ENCODE measurements at regions not wholly inside any gene's neighbourhood (a gene's known extent, or its start where the extent isn't known, plus 50 kb on each side); places are given as distances from the start of the nearest gene placed in this dataset.
"Not testable (repeated sequence)": the region's sequence is repeated elsewhere in the genome, so short reads cannot be mapped to it uniquely, and the experiment has no call there.

GRCh38 chr12:127158385-127159061, 1108.4 kb upstream of the TMEM132C start:
- no peak for DNase-seq

DNA sequence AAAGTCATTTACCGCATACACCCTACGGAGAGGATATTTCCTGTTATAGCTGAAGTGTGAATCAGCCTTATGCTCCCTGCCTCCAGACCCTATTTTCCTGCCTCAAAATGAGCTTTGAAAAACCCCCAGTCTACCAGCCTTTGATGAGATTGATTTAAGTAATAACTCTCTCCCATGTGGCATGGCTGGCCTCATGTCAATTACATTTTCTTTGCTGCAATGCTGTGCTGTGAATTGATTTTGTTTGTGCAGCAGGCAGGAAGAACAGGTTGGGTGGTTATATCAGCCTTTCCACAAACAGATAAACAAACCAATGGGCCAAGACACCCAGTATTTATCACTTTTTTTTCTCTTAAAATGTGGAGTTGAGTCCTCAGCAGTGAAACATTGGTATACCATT, 1105.5 kb upstream of the TMEM132C start:
- no peak for DNase-seq

GRCh38 chr12:127162307-127162706, 1104.7 kb upstream of the TMEM132C start:
- DNase-seq, result no peak

GRCh38 chr12:127162902-127163301, 1104.1 kb upstream of the TMEM132C start:
- DNase-seq, result peak in 1 of 3 donors; percentile 27

- DNase-seq, result peak; percentile 74 to 93 (median 77)
Observed at GRCh38 chr12:127165567-127166392, 1101.2 kb upstream of the TMEM132C start.

GRCh38 chr12:127169321-127170181, 1097.4 kb upstream of the TMEM132C start:
- DNase-seq, result peak in 1 of 3 donors; percentile 75

- peak in 2 of 3 donors; percentile 41 to 45 for DNase-seq
Observed at GRCh38 chr12:127170226-127171180, 1096.5 kb upstream of the TMEM132C start.

- DNase-seq, result no peak
Observed at GRCh38 chr12:127172861-127173260, 1094.1 kb upstream of the TMEM132C start.

DNA sequence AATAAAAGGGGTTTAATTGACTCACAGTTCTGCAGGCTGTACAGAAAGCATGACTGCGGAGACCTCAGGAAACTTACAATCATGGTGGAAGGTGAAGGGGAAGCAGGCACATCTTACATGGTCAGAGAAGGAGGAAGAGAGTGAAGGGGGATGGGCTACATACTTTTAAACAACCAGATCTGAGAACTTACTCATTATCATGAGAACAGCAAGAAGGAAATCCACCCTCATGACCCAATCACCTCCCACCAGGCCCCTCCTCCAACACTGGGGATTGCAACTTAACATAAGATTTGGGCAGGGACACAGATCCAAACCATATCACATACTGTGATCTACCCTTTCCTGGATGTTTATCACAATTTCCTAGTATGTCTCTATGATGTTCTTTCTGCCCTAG, 1093.0 kb upstream of the TMEM132C start:
- not testable (repeated sequence) for DNase-seq

GRCh38 chr12:127174881-127175280, 1092.1 kb upstream of the TMEM132C start:
- DNase-seq, result peak; percentile 31 to 54 (median 36)

DNA sequence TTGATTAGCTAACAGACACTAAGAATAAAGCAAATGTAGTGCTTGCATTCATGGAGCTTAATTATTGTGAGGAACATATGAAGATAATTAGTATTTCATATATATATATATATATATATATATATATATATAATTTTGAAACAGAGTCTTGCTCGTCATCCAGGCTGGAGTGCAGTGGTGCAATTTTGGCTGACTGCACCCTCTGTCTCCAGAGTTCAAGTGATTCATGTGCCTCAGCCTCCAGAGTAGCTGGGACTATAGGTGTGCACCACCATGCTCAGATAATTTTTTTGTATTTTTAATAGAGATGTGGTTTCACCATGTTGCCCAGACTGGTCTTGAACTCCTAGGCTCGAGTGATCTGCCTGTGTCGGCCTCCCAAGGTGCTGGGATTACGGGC, 1091.6 kb upstream of the TMEM132C start:
- no peak for DNase-seq

DNA sequence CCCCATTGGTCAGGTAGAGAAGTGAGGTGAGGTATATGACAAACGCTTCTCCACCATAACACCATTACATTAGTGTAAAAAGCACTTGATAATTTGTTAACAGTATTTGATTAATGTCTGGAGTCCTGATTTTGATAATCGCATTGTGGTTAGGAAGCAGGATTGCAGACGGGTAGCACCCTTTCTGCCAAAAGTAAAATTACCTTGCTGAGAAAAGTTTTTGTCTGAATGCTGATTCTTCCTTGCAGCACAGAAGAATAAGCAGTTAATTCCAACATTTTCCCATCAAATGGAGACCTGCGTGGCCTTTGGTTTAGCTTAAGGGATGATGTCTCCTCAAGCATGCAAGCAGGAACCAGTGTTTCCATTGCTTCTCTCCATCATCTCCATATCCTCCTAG, 1090.2 kb upstream of the TMEM132C start:
- DNase-seq, result no peak

- peak in 1 of 3 donors; percentile 29 for DNase-seq
Observed at GRCh38 chr12:127178052-127178451, 1088.9 kb upstream of the TMEM132C start.

DNA sequence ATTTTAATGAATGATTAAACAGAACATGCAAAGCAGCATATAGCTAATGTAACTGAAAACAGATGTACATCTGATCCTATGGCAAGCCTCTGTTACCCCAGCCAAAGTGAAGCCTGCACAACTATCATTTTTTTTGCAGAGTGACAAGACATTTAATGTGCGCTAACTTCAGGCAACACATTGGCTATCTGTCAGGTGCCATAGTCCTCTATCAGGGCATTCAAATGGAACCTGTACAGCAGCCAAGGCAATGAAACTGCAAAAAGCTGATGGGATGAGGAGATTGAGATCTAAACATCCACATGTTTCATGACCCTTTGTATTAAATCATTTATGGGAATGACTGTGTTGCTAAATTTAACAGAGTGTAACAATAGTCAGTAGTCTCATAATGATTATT, 1088.5 kb upstream of the TMEM132C start:
- peak in 1 of 3 donors; percentile 31 for DNase-seq

GRCh38 chr12:127179176-127179575, 1087.8 kb upstream of the TMEM132C start:
- peak in 1 of 3 donors; percentile 28 for DNase-seq

- no peak for DNase-seq
Observed at GRCh38 chr12:127182018-127182417, 1085.0 kb upstream of the TMEM132C start.

GRCh38 chr12:127189992-127190391, 1077.0 kb upstream of the TMEM132C start:
- DNase-seq, result no peak

DNA sequence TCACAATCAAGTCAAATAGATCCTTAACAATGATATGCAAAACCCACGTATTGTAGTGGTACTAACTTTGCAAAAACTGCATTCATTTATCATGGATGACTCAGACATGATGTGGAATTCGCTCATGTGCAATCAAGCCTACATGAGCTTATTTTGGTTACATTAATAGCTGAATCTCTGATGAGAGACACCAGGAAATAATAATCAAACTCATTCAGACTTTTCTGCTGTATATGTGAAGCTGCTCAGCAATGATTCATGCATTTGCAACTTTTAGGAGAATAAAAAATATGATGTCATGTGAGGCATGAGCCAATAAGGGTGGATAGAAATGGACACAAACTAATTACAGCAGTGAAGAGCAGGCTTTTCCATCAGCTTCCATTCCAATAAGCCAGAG, 1075.8 kb upstream of the TMEM132C start:
- peak in 1 of 3 donors; percentile 43 for DNase-seq

DNA sequence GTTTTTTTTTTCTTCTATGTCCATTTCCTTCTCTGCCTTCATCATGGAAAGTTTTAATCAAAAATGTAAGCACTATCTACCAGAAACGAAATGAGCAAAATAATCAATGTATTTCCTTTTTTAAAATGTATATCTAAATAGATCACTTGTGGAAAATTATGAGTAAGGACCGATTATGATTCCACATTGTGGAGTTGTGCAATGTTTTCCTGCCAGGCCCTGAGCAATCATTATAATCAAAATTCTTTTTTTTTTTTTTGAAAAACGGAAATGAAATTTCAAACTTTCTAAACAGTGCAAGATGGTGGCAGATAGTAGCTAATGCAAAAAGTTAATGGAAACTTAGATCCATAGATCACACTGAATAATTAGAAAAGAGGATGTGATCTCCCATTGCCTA, 1074.6 kb upstream of the TMEM132C start:
- no peak for DNase-seq

DNA sequence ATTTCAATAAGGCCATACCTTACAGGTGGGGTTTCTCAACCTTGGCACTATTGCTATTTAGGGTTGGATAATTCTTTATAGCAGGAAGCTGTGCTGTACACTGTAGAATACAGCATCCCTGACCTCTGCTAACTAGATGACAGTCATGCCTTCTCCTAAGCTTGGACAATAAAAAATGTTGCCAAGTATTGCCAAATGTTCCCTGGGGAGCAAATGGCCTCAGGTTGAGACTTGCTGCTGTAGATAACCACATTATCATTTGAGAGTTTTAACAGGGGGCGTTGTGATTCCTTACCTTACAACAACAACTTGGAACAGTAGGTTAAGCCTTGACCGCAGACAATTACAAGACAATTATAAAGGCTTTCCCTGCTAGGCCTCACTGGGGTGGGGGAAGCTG, 1073.6 kb upstream of the TMEM132C start:
- DNase-seq, result no peak

DNA sequence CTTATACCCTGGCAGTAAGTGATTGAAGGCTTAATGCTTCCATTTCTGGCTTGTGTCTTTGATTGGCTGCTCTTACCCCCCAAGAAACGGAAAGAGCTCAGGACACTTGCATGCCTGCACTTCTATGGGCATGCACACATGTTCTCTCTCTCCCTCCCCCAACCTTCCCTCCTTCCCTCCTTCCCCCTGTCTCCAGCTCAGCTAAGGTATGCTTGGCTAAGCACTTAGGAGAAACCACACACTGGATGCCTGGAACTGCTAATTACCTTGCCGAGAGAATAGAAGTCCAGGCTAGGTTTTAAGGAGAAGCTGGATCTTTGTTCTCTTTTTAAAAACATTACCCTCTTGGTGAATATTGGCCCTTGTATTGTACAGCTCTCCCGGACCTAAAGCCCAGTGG, 1072.8 kb upstream of the TMEM132C start:
- no peak for DNase-seq

All from muscle of back (tissue), 3 donors.